HT-29 (cell line): ENCODE measurements at regions not wholly inside any gene's neighbourhood (a gene's known extent, or its start where the extent isn't known, plus 50 kb on each side); places are given as distances from the start of the nearest gene placed in this dataset.
A peak's percentile ranks its signal among the peaks of the same experiment; 100 is the strongest.
"Not testable (repeated sequence)": the region's sequence is repeated elsewhere in the genome, so short reads cannot be mapped to it uniquely, and the experiment has no call there.

Experiments
- DNase-seq: peaks from one replicate; pipeline ENCODE4 v3.0.0-alpha.2; 2015; ENCODE audit warnings: low spot score

- DNase-seq = no peak
Observed at GRCh38 chr14:37842106-37842505, 246.7 kb downstream of the TTC6 start.

DNA sequence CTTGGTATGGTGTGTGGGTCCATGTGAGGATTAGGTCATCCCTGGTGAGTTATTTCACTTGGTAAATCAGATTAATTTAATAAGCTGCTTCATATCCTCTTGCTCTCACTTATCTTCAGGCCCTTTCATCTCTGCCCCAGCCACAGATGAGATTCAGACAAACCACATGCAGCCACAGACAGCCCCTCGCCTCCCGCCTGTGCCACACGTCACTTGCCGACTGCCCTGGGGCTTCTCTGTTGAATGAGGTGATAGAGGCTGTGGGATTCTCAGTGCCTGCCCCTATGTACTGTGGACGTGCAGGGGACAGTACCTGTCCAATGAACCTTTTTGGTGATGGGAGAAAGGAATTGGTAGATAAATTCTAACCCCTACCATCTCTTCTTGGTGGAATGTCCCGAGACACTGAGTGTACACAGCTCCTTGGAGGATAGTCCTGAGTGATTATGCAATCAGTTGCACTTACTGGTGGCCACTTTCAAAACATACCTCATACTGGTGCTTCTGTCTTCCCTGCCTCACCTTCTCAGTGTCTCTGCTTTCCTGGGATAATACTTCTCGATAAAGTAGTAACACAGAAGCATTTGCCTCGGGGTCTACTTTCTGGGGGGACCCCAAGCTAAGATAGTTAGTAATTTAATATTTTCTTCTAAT is 248.7 kb downstream of the TTC6 start:
- no peak for DNase-seq

DNA sequence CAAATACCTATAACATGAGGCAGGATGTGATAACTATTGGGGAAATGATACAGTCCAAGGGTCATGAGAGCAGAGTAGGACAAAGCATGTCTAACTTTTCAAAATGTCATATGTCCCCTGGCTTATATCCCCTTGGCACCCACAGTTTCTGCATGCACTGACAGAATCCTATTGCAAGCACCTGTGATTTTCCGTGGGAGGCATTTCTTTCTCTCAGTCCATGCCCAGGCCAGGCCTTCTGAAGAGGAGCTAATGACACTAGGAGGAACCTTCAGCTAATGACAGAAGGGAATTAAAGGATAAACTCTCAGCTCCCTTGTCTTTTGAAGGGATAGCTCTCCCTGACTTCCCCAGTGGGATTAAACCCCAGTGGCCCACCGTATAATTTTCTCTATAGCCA is 249.2 kb downstream of the TTC6 start:
- DNase-seq = no peak

DNA sequence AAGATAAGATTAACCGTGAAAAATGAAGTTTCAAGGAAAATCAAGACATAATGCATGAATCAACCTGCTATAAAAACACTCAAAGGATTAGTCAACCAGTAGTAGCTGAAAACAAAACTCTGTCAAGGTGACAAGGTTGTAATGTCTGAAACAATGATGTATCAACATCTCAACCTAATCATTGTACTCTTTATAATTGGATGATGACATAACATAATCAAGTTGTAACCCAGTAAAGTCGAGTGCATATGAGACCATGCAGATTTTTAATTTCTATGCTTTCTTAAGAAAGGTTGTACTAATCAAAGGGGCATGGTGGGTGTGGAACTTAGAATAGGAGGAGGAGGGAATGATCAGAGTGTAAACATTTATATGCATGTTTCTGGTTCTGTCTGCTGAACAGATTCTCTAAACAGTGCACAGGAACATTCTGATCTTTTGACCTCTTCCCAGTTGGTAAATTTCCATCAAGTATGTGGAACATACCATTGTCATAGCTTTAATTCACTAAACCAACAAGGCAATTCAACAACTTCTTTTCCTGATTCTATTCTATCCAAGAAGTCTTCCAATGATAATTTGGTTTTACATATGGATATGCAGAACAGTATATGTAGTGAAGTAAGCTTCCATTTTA is 253.7 kb downstream of the TTC6 start:
- no peak for DNase-seq

- DNase-seq = no peak
Observed at GRCh38 chr14:37851054-37851453, 255.6 kb downstream of the TTC6 start.

GRCh38 chr14:37855871-37856270 is 260.4 kb downstream of the TTC6 start:
- DNase-seq = no peak

DNA sequence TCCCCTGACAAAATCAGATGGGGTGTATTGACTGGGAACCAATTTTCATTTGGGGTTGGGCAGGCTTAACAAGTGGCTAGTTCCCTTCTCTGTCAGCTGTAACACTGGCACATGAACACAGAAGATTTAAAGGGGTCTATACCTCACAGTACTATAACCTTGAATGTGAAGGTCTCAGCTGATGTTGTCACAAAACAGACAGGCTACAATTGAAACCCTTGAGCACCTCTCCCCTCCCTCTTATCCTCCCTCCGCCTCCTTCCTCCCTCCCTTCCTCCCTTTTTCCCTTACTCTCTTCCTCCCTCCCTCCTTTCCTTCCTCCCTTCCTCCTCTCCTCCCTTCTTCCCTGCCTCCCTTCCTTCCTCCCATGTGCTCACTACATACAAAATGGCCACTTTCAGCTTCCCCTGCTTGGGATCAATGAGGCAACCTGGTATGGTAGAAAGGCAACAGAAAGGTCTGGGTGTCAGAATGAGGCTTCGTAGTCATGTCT is 262.4 kb downstream of the TTC6 start:
- no peak for DNase-seq

DNA sequence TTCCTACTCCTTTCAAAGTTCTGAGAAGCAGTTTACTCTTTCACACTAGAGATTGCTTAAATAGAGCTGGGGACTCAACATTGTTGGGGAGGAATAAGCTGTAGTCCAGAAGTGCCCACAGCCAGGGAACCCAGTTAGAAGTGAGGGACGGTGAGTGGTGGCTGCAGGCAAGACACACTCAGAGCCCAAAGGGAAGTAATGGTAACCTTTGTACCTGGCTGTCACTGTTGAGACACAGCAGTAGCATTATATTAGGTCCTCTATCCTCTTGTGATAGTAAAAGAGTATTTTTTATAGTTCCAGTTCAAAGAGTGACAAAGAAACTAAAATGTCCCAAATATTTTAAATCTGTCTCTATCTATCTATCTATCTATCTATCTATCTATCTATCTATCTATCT is 263.3 kb downstream of the TTC6 start:
- DNase-seq = no peak

- no peak for DNase-seq
Observed at GRCh38 chr14:37859177-37859576, 263.7 kb downstream of the TTC6 start.

- no peak for DNase-seq
Observed at GRCh38 chr14:37862263-37862662, 266.8 kb downstream of the TTC6 start.

DNA sequence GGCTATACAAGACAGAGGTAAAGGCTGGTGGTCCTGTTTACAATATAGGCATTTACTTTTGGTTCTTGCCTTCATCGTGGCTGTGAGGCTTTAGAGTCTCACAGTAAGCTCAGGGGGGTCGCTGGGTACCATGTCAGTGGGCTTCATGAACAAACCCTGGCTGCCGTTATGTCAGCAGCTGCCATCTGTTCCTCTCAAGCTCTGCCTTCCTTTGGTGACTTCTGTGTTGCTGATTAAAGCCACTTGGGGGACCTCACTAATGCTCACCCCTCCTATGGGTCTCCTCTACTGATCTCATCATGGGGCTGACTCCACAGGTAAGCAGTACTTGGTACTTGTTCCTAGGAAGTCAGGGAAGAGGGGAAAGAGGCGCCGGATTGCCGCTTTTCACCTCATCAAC is 268.7 kb downstream of the TTC6 start:
- no peak for DNase-seq

DNA sequence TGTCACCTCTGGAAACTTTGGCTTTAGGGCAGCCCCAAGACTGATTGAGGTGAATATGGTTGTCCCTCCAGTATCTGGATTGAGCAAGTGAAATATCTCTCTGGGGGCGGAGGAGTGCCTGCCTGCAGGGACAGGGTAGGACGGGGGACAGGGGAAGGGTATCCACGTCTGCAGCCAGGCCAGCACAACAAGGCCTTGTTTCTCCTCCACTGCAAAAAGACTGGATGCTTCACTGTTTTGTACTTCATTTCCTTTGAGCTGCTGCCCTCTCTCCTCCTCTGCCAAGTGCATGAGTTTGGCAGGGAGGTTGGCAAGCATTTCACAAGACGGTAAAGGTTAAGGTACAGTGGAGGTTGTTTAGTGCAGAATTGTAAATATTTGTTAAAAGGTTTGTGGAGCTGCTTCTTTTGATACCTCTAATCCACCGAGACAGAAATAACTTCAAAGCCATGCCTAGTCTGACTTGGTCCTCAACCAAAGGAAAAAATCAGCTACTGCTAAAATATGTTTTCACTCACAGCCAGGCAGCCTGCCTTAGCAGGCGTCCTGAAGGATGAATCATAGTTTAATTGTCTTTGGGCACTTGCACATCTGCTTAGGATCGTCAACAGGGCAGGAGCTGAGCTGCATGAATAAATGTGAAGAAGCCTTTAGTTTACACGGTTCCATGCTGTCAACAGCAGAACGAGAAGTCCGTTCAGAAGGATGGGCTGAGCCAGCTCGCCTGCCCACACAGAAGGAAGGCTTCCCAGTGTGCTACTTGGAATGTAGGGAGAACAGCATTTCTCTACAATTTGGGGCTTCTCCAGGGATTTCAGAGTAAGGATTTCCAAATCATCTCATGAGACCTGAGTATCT is 269.7 kb downstream of the TTC6 start:
- peak; percentile 13 for DNase-seq

- DNase-seq = no peak
Observed at GRCh38 chr14:37865719-37866549, 270.5 kb downstream of the TTC6 start.

DNA sequence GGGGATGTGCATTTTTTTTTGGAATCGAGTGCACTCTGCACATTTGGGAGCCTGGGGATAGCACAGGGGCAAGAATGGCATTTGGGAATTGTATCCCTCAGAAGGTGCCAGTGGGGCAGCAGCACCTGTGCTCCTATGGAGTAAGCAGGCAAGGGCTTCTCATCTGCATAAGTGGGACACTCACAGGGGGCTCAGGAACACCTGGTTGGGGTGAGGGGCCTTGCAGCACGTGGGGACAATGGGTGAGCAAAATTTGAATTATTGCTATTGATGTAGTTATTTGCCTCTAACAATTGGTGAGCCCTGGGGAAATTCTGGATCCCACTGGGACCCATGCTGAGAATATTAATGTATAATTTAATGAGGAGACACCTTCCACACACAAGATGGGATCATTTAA is 274.2 kb downstream of the TTC6 start:
- DNase-seq = no peak

- DNase-seq = no peak
Observed at GRCh38 chr14:37870170-37870569, 274.7 kb downstream of the TTC6 start.

- peak; percentile 9 for DNase-seq
Observed at GRCh38 chr14:37870632-37871346, 275.4 kb downstream of the TTC6 start.

GRCh38 chr14:37874065-37874428 is 278.6 kb downstream of the TTC6 start:
- DNase-seq = not testable (repeated sequence)

DNA sequence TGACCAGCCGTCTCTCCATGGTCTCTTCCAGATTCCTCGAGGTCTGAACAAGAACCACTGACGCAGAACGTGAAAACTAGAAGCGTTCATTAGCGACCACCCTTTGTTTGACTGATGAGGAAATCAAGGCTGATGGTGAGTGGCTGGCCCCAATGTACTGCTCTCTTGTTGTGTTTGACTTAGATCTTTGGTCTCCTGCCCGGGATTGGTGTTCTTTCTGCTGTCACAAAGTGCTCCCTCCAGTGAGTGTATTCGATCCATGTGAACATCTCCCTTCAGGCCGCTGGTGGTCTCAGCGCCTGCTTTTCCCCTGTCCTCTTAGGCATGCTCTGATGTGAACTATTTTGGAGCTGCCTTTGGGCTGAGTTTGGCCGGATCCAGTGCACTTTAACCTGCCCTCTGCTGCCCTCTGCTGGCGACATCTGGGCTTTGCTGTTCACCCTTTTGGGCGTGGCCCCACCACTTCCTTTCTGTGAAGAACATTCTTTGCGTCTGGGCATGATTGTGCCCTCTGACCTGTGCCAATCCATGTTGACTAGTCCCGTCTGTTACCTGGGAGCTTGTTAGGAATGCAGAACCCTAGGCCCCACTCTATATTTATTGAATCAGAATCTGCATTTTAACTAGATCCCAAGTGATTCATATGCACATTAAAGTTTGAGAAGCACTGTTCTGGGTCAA is 279.1 kb downstream of the TTC6 start:
- peak; percentile 85 for DNase-seq

DNA sequence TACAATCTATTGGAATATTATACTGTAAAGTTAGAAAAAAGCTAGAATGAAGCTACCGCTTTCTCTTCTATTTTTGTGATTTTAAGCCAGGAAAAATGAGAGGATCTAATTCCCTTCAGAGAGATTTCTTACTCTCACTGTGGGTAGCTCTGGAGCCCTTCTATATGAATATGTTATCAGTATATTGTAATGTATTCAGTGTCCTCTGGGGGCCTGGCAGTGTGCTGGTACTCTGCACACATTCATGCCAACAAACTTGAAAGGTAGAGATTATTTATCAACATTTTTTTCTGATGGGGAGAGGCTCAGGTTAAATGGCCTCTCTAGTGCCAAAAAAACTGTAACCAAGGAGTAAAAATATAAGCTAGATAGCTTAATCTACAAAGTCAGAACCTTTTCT is 292.8 kb downstream of the TTC6 start:
- DNase-seq = no peak

DNA sequence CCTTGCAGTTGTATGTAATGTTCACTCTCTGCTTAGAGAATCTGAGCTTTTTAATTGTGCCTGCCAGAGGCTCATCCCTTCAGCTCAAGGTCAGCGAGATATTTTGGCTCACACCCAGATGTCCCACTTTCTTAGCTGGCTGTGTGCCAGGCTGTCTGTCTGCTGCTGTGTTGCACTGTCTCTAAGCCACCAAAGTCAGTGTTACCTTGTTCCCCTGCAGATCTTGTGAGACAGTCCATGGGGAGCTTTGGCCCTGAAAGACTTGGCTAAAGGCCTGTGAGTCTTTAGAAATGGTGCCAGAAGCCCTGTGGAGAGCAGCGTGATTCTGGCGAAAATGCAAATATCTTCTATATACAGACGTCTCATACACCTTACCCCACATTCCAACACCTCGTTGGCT is 293.7 kb downstream of the TTC6 start:
- DNase-seq = no peak
